ENCODE measurements at regions not wholly inside any gene's neighbourhood (a gene's known extent, or its start where the extent isn't known, plus 50 kb on each side); places are given as distances from the start of the nearest gene placed in this dataset.

DNA sequence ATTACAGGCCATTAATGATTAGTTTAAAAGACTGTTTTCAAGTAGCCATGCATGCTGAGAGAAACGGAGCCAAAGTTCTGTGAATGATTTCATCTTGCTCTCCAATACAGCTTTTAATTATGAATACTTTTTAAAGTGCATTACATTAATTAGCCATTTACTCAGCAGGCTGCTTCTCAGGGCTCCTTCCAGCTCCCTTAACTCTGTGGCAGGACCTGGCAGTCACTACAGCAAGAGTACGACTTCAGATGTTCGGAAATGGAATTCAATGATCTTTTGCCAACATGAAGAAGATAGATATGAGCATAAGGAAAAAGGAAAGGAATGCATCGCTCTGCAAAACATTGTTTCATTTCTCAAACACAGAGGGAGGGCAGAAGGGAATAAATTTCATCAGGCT lies 987.2 kb downstream of the PDHA2 start:
- TF ChIP-seq, protein P1, sequence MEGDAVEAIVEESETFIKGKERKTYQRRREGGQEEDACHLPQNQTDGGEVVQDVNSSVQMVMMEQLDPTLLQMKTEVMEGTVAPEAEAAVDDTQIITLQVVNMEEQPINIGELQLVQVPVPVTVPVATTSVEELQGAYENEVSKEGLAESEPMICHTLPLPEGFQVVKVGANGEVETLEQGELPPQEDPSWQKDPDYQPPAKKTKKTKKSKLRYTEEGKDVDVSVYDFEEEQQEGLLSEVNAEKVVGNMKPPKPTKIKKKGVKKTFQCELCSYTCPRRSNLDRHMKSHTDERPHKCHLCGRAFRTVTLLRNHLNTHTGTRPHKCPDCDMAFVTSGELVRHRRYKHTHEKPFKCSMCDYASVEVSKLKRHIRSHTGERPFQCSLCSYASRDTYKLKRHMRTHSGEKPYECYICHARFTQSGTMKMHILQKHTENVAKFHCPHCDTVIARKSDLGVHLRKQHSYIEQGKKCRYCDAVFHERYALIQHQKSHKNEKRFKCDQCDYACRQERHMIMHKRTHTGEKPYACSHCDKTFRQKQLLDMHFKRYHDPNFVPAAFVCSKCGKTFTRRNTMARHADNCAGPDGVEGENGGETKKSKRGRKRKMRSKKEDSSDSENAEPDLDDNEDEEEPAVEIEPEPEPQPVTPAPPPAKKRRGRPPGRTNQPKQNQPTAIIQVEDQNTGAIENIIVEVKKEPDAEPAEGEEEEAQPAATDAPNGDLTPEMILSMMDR (IDR thresholded peaks at IDR 0.05): no peak

DNA sequence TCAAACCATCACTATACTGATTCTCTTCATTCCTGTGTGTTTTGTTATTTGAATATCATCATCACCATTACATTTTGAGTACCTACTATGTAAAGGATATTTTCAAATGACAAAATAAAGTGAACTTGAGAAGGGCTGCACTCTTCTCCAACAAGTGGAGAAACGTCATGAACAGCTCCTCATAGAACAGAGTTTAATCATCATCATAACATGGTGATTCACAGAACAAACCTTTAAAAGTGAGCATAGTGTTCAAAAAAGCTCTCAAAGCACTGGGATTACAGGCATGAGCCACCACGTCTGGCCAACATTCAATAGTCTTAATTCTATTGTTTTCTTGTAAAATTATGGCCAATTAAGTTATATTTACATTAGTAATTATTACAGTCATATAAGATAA lies 993.9 kb downstream of the PDHA2 start:
- TF ChIP-seq, protein P1 (IDR thresholded peaks at IDR 0.05): no peak
- POLR2A ChIA-PET: no interaction called here
- intact Hi-C loops (cut with micrococcal nuclease): no loop called here
- H3K4me1 Mint-ChIP-seq (ENCODE audit: low read depth): no peaks in the 10 kb centered on the region
- H3K27ac Mint-ChIP-seq: no peak overlapping the region
- H3K4me3 Mint-ChIP-seq: no peak overlapping the region
- ATAC-seq: no peak
- no peak for DNase-seq
- CTCF ChIA-PET: no interaction called here
- H3K27me3 Mint-ChIP-seq: no peaks in the 10 kb centered on the region
- peaks cover 3% of the 10 kb centered on the region for H3K9me3 Mint-ChIP-seq
- H3K36me3 Mint-ChIP-seq (ENCODE audit: low read depth): no peaks in the 10 kb centered on the region

More for the DNA sequence above, 987.2 kb downstream of the PDHA2 start:
- ChIA-PET CTCF (no interaction called here), POLR2A (no interaction called here)
- H3K27ac Mint-ChIP-seq: no peak overlapping the region
- peaks cover 5% of the 10 kb centered on the region for H3K9me3 Mint-ChIP-seq
- no peaks in the 10 kb centered on the region for H3K4me1 Mint-ChIP-seq (ENCODE audit: low read depth)
- ATAC-seq (no peak), DNase-seq (no peak)
- H3K4me3 Mint-ChIP-seq: no peak overlapping the region
- H3K36me3 Mint-ChIP-seq (ENCODE audit: low read depth): no peaks in the 10 kb centered on the region
- H3K27me3 Mint-ChIP-seq: no peaks in the 10 kb centered on the region
- intact Hi-C loops (cut with micrococcal nuclease): no loop called here

DNA sequence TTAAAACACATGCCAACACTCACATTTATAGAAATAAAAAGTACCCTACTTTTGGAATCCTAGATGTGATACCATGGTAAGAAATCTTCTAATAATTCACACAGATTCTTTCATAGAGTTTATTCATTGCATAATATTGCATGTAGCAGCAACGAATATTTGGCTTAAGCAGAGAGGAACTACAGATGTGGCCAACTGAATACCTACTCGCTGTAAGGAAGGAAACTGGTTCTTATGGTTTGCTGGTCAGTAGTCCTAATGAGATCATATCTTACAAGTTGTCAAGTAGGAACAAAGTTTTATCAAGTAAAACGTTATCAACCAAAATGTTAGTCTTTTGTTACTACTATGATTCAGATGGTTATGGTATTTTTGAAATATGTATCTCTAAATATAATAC lies 996.1 kb downstream of the PDHA2 start:
- no peaks in the 10 kb centered on the region for H3K4me1 Mint-ChIP-seq (ENCODE audit: low read depth)
- intact Hi-C loops (cut with micrococcal nuclease): no loop called here
- H3K4me3 Mint-ChIP-seq: no peak overlapping the region
- no peaks in the 10 kb centered on the region for H3K9me3 Mint-ChIP-seq
- H3K27ac Mint-ChIP-seq: no peak overlapping the region
- TF ChIP-seq, protein P1 (IDR thresholded peaks at IDR 0.05): no peak
- no peaks in the 10 kb centered on the region for H3K27me3 Mint-ChIP-seq
- POLR2A ChIA-PET: no interaction called here
- ATAC-seq (no peak), DNase-seq (no peak)
- CTCF ChIA-PET: no interaction called here
- no peaks in the 10 kb centered on the region for H3K36me3 Mint-ChIP-seq (ENCODE audit: low read depth)

DNA sequence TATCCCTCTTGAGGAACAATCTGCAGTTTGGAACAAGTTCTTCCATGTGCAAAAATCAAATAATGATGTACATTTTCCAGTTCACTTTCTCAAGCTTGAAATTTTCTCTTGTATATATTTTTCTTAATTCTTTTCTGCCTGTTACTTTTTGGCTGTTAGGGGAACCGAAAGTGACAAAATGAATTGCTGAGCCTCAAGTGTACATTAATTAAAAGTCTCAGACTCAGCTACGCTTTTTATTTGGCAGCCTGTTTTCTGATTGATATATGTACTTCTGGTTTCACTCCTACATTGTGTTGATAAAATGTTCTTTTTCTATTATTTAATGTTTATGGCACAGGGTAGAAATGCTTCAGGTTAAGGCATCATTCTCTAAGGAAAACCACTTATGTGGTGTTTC lies 999.5 kb downstream of the PDHA2 start:
- POLR2A ChIA-PET: no interaction called here
- Mint-ChIP-seq H3K4me3 (no peak overlapping the region), H3K4me1 (ENCODE audit: low read depth) (no peaks in the 10 kb centered on the region), H3K36me3 (ENCODE audit: low read depth) (no peaks in the 10 kb centered on the region), H3K27me3 (no peaks in the 10 kb centered on the region), H3K27ac (no peak overlapping the region), H3K9me3 (no peaks in the 10 kb centered on the region)
- TF ChIP-seq, protein P1 (IDR thresholded peaks at IDR 0.05): no peak
- DNase-seq (no peak), ATAC-seq (no peak)
- CTCF ChIA-PET: no interaction called here
- intact Hi-C loops (cut with micrococcal nuclease): no loop called here

DNA sequence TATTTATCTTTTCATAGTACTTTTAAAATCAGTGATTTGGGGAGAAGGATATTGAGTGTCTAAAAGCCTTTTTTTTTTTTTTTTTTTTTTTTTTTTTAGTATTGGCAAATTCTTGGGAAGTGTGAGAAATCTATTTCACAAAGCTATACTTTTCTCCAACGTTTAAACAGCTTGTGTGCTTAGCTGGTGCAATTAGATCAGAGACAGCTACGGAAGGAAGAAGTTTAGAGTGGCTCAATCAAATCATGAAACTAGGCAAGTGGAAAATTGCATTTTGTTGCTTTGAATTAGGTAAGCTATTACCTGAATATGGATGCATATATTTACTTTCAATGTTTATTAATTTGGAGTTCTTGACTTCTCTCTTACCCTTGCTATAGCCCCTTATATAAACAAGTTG lies 1001.9 kb downstream of the PDHA2 start:
- intact Hi-C loops (cut with micrococcal nuclease): no loop called here
- CTCF ChIA-PET: no interaction called here
- POLR2A ChIA-PET: no interaction called here
- H3K27ac Mint-ChIP-seq: no peak overlapping the region
- no peaks in the 10 kb centered on the region for H3K27me3 Mint-ChIP-seq
- no peaks in the 10 kb centered on the region for H3K36me3 Mint-ChIP-seq (ENCODE audit: low read depth)
- H3K4me1 Mint-ChIP-seq (ENCODE audit: low read depth): no peaks in the 10 kb centered on the region
- TF ChIP-seq, protein P1 (IDR thresholded peaks at IDR 0.05): no peak
- no peak overlapping the region for H3K4me3 Mint-ChIP-seq
- ATAC-seq: no peak
- H3K9me3 Mint-ChIP-seq: no peaks in the 10 kb centered on the region
- no peak for DNase-seq
